ENCODE measurements at regions not wholly inside any gene's neighbourhood (a gene's known extent, or its start where the extent isn't known, plus 50 kb on each side); places are given as distances from the start of the nearest gene placed in this dataset.

DNA sequence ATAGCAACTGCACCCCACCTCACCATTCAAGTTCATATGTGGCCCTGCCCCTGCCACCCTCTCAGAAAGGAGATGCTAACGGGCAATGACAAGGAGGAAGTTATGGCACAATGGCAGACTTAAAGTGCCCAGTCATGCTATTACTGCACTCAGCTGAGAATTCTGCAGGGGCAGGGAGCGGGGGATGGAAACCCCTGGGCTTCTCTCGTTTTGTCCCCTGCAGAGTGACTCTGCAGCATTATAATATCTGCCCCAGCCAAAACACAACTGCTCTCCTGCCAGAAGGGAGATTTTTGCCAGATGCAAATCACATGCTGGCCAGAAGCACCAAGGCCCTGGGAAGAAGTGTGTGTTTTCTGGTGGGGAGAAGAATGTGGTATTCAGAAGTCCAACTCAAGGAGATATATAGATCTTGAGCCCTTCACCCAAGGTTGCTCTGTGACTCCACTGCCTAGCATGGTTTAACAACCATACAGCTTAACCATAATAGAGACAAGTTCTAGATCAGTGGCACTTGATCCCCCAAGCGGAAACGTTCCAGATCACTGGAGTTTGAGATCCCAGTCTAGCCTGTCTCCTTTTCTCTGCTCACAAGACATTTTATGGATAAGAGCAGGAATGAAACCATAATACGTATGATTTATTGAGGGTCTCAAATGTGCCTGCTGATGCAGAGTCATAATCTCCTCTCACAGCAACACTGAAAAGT, 207.0 kb upstream of the MAP3K1 start:
- no peaks in the 10 kb centered on the region for H3K9me3 ChIP-seq
- H3K4me1 ChIP-seq: peaks cover 25% of the 10 kb centered on the region
- DNase-seq (ENCODE audit: low spot score in 2 of 2): no peak
- 64% methylated on average over 6 of the region's 6 CpGs for WGBS
- no peak for TF ChIP-seq POLR2A (IDR thresholded peaks at IDR 0.05)
- no peak for TF ChIP-seq EP300 (IDR thresholded peaks at IDR 0.05)
- no peak for TF ChIP-seq POLR2AphosphoS5 (IDR thresholded peaks at IDR 0.05)
- TF ChIP-seq, protein P1, sequence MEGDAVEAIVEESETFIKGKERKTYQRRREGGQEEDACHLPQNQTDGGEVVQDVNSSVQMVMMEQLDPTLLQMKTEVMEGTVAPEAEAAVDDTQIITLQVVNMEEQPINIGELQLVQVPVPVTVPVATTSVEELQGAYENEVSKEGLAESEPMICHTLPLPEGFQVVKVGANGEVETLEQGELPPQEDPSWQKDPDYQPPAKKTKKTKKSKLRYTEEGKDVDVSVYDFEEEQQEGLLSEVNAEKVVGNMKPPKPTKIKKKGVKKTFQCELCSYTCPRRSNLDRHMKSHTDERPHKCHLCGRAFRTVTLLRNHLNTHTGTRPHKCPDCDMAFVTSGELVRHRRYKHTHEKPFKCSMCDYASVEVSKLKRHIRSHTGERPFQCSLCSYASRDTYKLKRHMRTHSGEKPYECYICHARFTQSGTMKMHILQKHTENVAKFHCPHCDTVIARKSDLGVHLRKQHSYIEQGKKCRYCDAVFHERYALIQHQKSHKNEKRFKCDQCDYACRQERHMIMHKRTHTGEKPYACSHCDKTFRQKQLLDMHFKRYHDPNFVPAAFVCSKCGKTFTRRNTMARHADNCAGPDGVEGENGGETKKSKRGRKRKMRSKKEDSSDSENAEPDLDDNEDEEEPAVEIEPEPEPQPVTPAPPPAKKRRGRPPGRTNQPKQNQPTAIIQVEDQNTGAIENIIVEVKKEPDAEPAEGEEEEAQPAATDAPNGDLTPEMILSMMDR (IDR thresholded peaks at IDR 0.05): no peak
- peak overlapping the region; percentile 69 for H3K27ac ChIP-seq
- no peak overlapping the region for H3K4me3 ChIP-seq
- no peaks in the 10 kb centered on the region for H3K36me3 ChIP-seq
- H3K27me3 ChIP-seq: no peaks in the 10 kb centered on the region

DNA sequence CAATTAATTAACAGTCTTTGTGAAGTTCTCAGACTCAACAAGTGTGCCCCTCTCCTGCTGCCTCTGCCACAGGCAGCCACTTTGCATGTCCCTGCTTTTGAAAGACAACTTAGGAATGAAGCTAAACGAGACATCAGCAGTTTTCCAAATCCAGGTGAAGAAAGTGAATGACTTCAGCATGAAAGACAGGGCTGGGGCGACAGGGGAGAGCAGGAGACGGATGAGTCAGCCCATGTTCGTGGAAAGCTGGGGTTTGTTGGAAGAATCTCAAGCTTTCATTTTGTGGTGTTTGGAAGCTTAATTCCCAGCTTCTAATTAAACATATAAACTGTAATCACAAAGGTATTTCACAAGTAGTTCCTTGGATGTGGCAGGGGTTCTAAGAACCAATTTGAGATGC, 207.8 kb upstream of the MAP3K1 start:
- no peak for DNase-seq (ENCODE audit: low spot score in 2 of 2)
- Histone ChIP-seq H3K4me3 (no peak overlapping the region), H3K9me3 (no peaks in the 10 kb centered on the region), H3K36me3 (no peaks in the 10 kb centered on the region), H3K27ac (peak overlapping the region; percentile 69), H3K27me3 (no peaks in the 10 kb centered on the region), H3K4me1 (peaks cover 21% of the 10 kb centered on the region)
- TF ChIP-seq POLR2A (IDR thresholded peaks at IDR 0.05) (no peak), EP300 (IDR thresholded peaks at IDR 0.05) (no peak), POLR2AphosphoS5 (IDR thresholded peaks at IDR 0.05) (no peak)
- TF ChIP-seq, protein P1 (IDR thresholded peaks at IDR 0.05): no peak
- WGBS: 46% methylated on average over 4 of the region's 4 CpGs

DNA sequence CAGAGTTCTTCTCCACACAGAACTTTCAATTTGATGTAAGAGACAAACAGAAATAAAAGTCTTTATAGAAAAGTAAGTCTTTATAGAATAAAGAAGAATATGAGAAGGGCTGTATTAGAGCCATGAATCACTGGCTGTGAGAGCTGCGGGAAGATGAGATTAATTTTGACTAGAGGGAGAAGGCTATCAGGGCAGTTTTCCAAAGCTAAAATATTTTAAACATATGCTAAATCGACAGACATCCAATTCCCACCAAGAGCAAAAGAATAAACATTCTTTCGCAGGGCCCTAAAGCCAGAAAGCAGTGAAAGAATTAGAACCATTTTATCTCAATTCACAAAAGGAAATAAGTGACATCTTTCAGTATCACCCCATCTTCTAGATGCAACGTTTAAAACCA, 208.3 kb upstream of the MAP3K1 start:
- DNase-seq (ENCODE audit: low spot score in 2 of 2): no peak
- WGBS: 47% methylated on average over 4 of the region's 4 CpGs
- TF ChIP-seq POLR2AphosphoS5 (IDR thresholded peaks at IDR 0.05) (no peak), EP300 (IDR thresholded peaks at IDR 0.05) (no peak), POLR2A (IDR thresholded peaks at IDR 0.05) (no peak)
- TF ChIP-seq, protein P1 (IDR thresholded peaks at IDR 0.05): no peak
- Histone ChIP-seq H3K27me3 (no peaks in the 10 kb centered on the region), H3K27ac (peak overlapping the region; percentile 69), H3K9me3 (no peaks in the 10 kb centered on the region), H3K4me3 (no peak overlapping the region), H3K4me1 (peaks cover 20% of the 10 kb centered on the region), H3K36me3 (no peaks in the 10 kb centered on the region)

DNA sequence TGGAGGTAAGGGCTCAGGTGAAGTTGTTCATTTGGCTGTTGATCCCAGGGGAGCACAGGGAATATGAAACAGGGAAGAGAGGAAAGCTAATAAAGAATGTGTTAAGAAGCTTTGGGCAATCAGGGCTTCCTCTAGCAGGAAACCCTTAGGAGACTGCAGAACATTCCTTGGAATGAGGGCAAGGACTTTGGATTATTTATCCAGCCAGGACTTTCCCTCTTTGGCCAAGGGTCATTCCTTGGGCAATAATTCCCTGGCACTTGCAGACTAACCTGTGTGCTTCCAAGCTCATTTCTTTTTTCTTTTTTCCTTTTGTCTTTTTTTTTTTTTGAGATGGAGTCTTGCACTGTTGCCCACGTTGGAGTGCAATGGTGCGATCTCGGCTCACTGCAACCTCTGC, 209.2 kb upstream of the MAP3K1 start:
- 91% methylated on average over 3 of the region's 3 CpGs for WGBS
- DNase-seq (ENCODE audit: low spot score in 2 of 2): no peak
- no peaks in the 10 kb centered on the region for H3K9me3 ChIP-seq
- peaks cover 20% of the 10 kb centered on the region for H3K4me1 ChIP-seq
- no peaks in the 10 kb centered on the region for H3K27me3 ChIP-seq
- H3K27ac ChIP-seq: no peak overlapping the region
- TF ChIP-seq, protein P1 (IDR thresholded peaks at IDR 0.05): no peak
- TF ChIP-seq EP300 (IDR thresholded peaks at IDR 0.05) (no peak), POLR2AphosphoS5 (IDR thresholded peaks at IDR 0.05) (no peak), POLR2A (IDR thresholded peaks at IDR 0.05) (no peak)
- no peaks in the 10 kb centered on the region for H3K36me3 ChIP-seq
- no peak overlapping the region for H3K4me3 ChIP-seq

DNA sequence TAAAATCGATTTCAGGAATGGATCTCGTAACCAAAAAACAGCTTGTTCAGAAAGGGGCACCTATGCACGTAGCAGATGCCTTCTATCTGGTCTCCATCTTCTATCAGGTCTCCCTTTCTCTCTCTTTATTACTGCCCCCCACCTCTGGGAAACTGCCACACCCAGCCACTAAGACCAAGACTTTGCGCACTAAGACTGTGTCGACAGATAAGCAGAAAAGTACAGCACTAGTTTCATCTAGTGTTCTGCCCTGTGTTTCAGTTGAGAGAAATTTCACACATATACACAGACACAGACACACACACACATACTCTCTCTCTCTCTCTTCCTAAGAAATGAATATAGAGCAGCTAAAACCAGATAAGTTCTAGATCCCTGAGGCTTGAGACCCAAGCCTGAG, 210.1 kb upstream of the MAP3K1 start:
- peaks cover 20% of the 10 kb centered on the region for H3K4me1 ChIP-seq
- no peak for DNase-seq (ENCODE audit: low spot score in 2 of 2)
- no peaks in the 10 kb centered on the region for H3K9me3 ChIP-seq
- TF ChIP-seq, protein P1 (IDR thresholded peaks at IDR 0.05): no peak
- TF ChIP-seq POLR2AphosphoS5 (IDR thresholded peaks at IDR 0.05) (no peak), POLR2A (IDR thresholded peaks at IDR 0.05) (no peak), EP300 (IDR thresholded peaks at IDR 0.05) (no peak)
- H3K4me3 ChIP-seq: no peak overlapping the region
- WGBS: 97% methylated on average over 5 of the region's 5 CpGs
- H3K27me3 ChIP-seq: no peaks in the 10 kb centered on the region
- no peak overlapping the region for H3K27ac ChIP-seq
- no peaks in the 10 kb centered on the region for H3K36me3 ChIP-seq

Measured in suprapubic skin (tissue), 4 donors.